Upper lobe of right lung (tissue), 1 donor: ENCODE measurements at regions not wholly inside any gene's neighbourhood (a gene's known extent, or its start where the extent isn't known, plus 50 kb on each side); places are given as distances from the start of the nearest gene placed in this dataset.

Experiments
- ATAC-seq: fragments of 200-7000 bp; cut with Tn5 transposase; one replicate; pipeline ENCODE4 v1.9.1; 2020; ENCODE audit warnings: mild to moderate bottlenecking, moderate library complexity
- DNase-seq: peaks from one replicate; pipeline ENCODE4 v3.0.0-alpha.2; 2020
- H3K27ac ChIP-seq: fragments of 200-600 bp; one replicate; pipeline ENCODE4 v1.8.0; 2022
- H3K27me3 ChIP-seq: fragments of 200-600 bp; one replicate; pipeline ENCODE4 v1.8.0; 2022; ENCODE audit warnings: mild to moderate bottlenecking
- H3K36me3 ChIP-seq: fragments of 200-600 bp; one replicate; pipeline ENCODE4 v1.8.0; 2022
- H3K4me1 ChIP-seq: fragments of 200-600 bp; one replicate; pipeline ENCODE4 v1.8.0; 2022
- H3K4me3 ChIP-seq: fragments of 200-600 bp; one replicate; pipeline ENCODE4 v1.8.0; 2022; ENCODE audit warnings: mild to moderate bottlenecking
- H3K9me3 ChIP-seq: fragments of 200-600 bp; one replicate; pipeline ENCODE4 v1.8.0; 2022
- CTCF ChIP-seq: fragments of 200-600 bp; IDR thresholded peaks from one replicate; pipeline ENCODE4 v1.8.0; 2022; ENCODE audit warnings: antibody characterized with exemption
- intact Hi-C: fragments of 100-400 bp; cut with DNase I; formaldehyde crosslinking; loops from one replicate; pipeline ENCODE4 v1.11.0; 2022
- donor health status: DM: no; HTN: yes; CAD: no; lungs with severe emphysema.

- TF ChIP-seq CTCF, result no peak
- no peaks in the 10 kb centered on the region for H3K4me1 ChIP-seq
- intact Hi-C loops, result no loop called here
These were observed 175.4 kb downstream of the ENGASE start for GRCh38 chr17:79249929-79250521.

GRCh38 chr17:79248843-79249493 is 174.3 kb downstream of the ENGASE start:
- Histone ChIP-seq H3K27ac (no peak overlapping the region), H3K4me3 (no peak overlapping the region), H3K4me1 (no peaks in the 10 kb centered on the region), H3K36me3 (no peaks in the 10 kb centered on the region), H3K9me3 (no peaks in the 10 kb centered on the region), H3K27me3 (peaks cover 10% of the 10 kb centered on the region)
- TF ChIP-seq CTCF, result no peak
- DNase-seq, result no peak
- ATAC-seq, result no peak
- intact Hi-C loops, result no loop called here

More at GRCh38 chr17:79249929-79250521, 175.4 kb downstream of the ENGASE start:
- no peak for ATAC-seq
- peaks cover 10% of the 10 kb centered on the region for H3K27me3 ChIP-seq
- no peaks in the 10 kb centered on the region for H3K36me3 ChIP-seq
- no peak overlapping the region for H3K4me3 ChIP-seq
- no peak overlapping the region for H3K27ac ChIP-seq
- H3K9me3 ChIP-seq, result no peaks in the 10 kb centered on the region
- DNase-seq, result no peak

- Histone ChIP-seq H3K27me3 (no peaks in the 10 kb centered on the region), H3K4me1 (no peaks in the 10 kb centered on the region), H3K4me3 (no peak overlapping the region), H3K9me3 (no peaks in the 10 kb centered on the region), H3K36me3 (no peaks in the 10 kb centered on the region), H3K27ac (no peak overlapping the region)
- ATAC-seq (no peak), DNase-seq (no peak)
- intact Hi-C loops, result no loop called here
- TF ChIP-seq CTCF, result no peak
These were observed 171.9 kb downstream of the ENGASE start for GRCh38 chr17:79246225-79247190.

- H3K9me3 ChIP-seq, result no peaks in the 10 kb centered on the region
- ATAC-seq (no peak), DNase-seq (no peak)
- H3K27ac ChIP-seq, result no peak overlapping the region
- H3K4me3 ChIP-seq, result no peak overlapping the region
- no peaks in the 10 kb centered on the region for H3K27me3 ChIP-seq
- no peak for TF ChIP-seq CTCF
- intact Hi-C loops, result no loop called here
- H3K4me1 ChIP-seq, result no peaks in the 10 kb centered on the region
- H3K36me3 ChIP-seq, result no peaks in the 10 kb centered on the region
These were observed 170.0 kb downstream of the ENGASE start for GRCh38 chr17:79244665-79245064.

- DNase-seq, result no peak
- intact Hi-C loops, result no loop called here
These were observed 169.4 kb downstream of the ENGASE start for GRCh38 chr17:79243996-79244395.

More at GRCh38 chr17:79243996-79244395, 169.4 kb downstream of the ENGASE start:
- no peaks in the 10 kb centered on the region for H3K36me3 ChIP-seq
- H3K27me3 ChIP-seq, result no peaks in the 10 kb centered on the region
- ATAC-seq, result no peak
- no peak overlapping the region for H3K27ac ChIP-seq
- H3K4me1 ChIP-seq, result no peaks in the 10 kb centered on the region
- no peak for TF ChIP-seq CTCF
- no peaks in the 10 kb centered on the region for H3K9me3 ChIP-seq
- no peak overlapping the region for H3K4me3 ChIP-seq
